Fibroblast of the aortic adventitia (primary cell): ENCODE measurements at regions not wholly inside any gene's neighbourhood (a gene's known extent, or its start where the extent isn't known, plus 50 kb on each side); places are given as distances from the start of the nearest gene placed in this dataset.

Source experiments
- DNase-seq: peaks from one replicate; pipeline ENCODE4 v3.0.0-alpha.2; 2010; ENCODE audit warnings: low read depth
- H3K4me3 ChIP-seq: 2 replicates; pipeline ENCODE4 v1.5.1; 2011; ENCODE audit warnings: low read depth, mild to moderate bottlenecking, control low read depth, low read length, moderate library complexity
- CTCF ChIP-seq: IDR thresholded peaks from 2 replicates; pipeline ENCODE4 v1.5.1; 2011; ENCODE audit warnings: mild to moderate bottlenecking, low read length, control low read depth, inconsistent platforms; ENCODE audit not compliant: insufficient read depth

GRCh38 chr5:26622947-26623346 lies 415.4 kb downstream of the CDH9 start:
- no peak for DNase-seq
- no peak overlapping the region for H3K4me3 ChIP-seq
- no peak for TF ChIP-seq CTCF

GRCh38 chr5:26610577-26610976 lies 427.8 kb downstream of the CDH9 start:
- no peak overlapping the region for H3K4me3 ChIP-seq
- DNase-seq = no peak
- TF ChIP-seq CTCF = no peak

DNA sequence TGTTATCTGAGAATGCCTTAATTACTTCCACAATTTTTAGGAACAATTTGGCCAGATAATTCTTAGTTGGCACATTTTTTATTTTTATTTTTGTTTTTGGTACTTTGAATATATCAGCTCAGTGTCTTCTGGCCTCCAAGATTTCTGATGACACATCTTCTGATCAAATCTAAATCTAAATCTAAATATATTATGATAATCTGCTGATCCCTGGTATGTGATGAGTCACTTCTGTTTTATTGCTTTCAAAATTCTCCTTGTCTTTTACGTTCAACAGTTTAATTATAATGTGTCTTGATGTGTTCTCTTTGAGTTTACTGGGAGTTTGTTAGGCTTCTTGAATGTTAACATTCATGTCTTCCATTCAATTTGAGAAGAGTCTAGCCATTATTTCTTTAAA lies 436.8 kb downstream of the CDH9 start:
- no peak overlapping the region for H3K4me3 ChIP-seq
- DNase-seq = no peak
- no peak for TF ChIP-seq CTCF

GRCh38 chr5:26582350-26583045 lies 455.9 kb downstream of the CDH9 start:
- DNase-seq = no peak
- no peak for TF ChIP-seq CTCF
- no peak overlapping the region for H3K4me3 ChIP-seq

DNA sequence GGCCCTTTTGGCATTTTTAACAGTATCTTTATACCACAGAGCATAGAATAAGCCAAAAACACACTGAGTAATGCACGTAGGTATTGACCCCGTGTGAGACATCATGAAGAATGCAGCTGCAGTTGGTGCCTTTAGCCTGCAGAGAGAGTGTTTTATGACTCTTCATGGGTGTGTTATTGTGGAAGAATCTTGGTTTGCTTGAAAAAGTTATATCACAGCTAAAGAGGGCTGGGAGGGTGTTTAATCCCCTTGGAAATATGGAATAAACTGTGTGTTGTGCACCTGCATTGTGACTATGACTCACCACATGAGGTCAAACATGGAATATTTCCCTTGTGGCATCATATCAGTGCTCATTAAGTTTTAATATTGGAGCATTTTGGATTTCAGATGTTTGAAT lies 458.7 kb downstream of the CDH9 start:
- no peak for DNase-seq
- no peak for TF ChIP-seq CTCF
- no peak overlapping the region for H3K4me3 ChIP-seq

GRCh38 chr5:26578002-26578401 lies 460.4 kb downstream of the CDH9 start:
- H3K4me3 ChIP-seq = no peak overlapping the region
- TF ChIP-seq CTCF = no peak
- DNase-seq = no peak

DNA sequence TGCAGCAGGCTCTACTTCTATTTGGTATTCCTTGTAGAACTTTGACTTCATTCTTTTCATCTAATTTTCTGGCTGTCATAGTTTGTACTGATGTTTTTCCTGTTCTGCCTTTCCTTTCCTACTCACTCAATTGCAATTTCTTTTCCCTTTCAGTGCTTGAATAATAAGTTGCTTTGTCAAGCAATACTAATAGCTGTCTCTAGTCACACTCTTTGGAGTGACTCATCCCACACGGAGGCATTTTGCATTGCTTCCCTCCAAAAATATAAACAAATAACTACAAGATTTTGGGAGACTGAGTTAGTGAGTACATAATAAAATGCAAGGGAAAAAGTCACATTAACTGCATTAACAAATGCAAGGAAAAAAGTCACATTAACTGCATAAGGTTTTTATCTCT lies 465.9 kb downstream of the CDH9 start:
- no peak for TF ChIP-seq CTCF
- H3K4me3 ChIP-seq = no peak overlapping the region
- no peak for DNase-seq
